Mesenchymal stem cell (in vitro differentiated cells and primary cell): ENCODE measurements at regions not wholly inside any gene's neighbourhood (a gene's known extent, or its start where the extent isn't known, plus 50 kb on each side); places are given as distances from the start of the nearest gene placed in this dataset.

Experiments
- DNase-seq: peaks from one replicate; pipeline ENCODE4 v3.0.0-alpha.2; 2013
- H2AFZ ChIP-seq: one replicate; pipeline ENCODE4 v1.6.1; 2013; ENCODE audit warnings: low read depth, mild to moderate bottlenecking, control low read depth, inconsistent platforms, low read length, moderate library complexity
- H2AK5ac ChIP-seq: 2 replicates; pipeline ENCODE4 v1.6.1; 2013; ENCODE audit warnings: low read length, moderate library complexity, mild to moderate bottlenecking, inconsistent platforms; ENCODE audit not compliant: severe bottlenecking
- H2BK120ac ChIP-seq: one replicate; pipeline ENCODE4 v1.6.1; 2013; ENCODE audit warnings: low read depth, mild to moderate bottlenecking, inconsistent platforms, low read length, moderate library complexity
- H2BK12ac ChIP-seq, 2 experiments: one replicate each; pipeline ENCODE4 v1.6.1; 2013; ENCODE audit warnings: inconsistent platforms in 2 of 2, low read length in 2 of 2, mild to moderate bottlenecking in 2 of 2, moderate library complexity in 2 of 2, control low read depth in 1 of 2
- H2BK15ac ChIP-seq: one replicate; pipeline ENCODE4 v1.6.1; 2013; ENCODE audit warnings: mild to moderate bottlenecking, low read depth, inconsistent platforms; ENCODE audit not compliant: poor library complexity, severe bottlenecking
- H2BK5ac ChIP-seq: 2 replicates; pipeline ENCODE4 v1.6.1; 2013; ENCODE audit warnings: low read depth, mild to moderate bottlenecking, low read length, control low read depth, inconsistent platforms; ENCODE audit not compliant: poor library complexity, severe bottlenecking
- H3K14ac ChIP-seq, 2 experiments: one replicate each; pipeline ENCODE4 v1.6.1; 2013; ENCODE audit warnings: inconsistent platforms in 2 of 2, low read length in 2 of 2, control low read depth in 1 of 2, mild to moderate bottlenecking in 1 of 2, moderate library complexity in 1 of 2
- H3K18ac ChIP-seq, 2 experiments: one replicate each; pipeline ENCODE4 v1.6.1; 2013; ENCODE audit warnings: inconsistent platforms in 2 of 2, low read length in 2 of 2, control low read depth in 1 of 2, low read depth in 1 of 2, mild to moderate bottlenecking in 1 of 2
- H3K23ac ChIP-seq, 2 experiments: one replicate each; pipeline ENCODE4 v1.6.1; 2013; ENCODE audit warnings: inconsistent platforms in 2 of 2, low read length in 2 of 2, mild to moderate bottlenecking in 2 of 2, moderate library complexity in 2 of 2, control low read depth in 1 of 2
- H3K27ac ChIP-seq: 2 replicates; pipeline ENCODE4 v1.5.1; 2013; ENCODE audit warnings: mild to moderate bottlenecking, moderate library complexity, low read length, control low read depth, inconsistent platforms; ENCODE audit not compliant: poor library complexity, severe bottlenecking
- H3K27me3 ChIP-seq, 2 experiments: 2 replicates each; pipeline versions ENCODE4 v1.6.1 to v1.7.0; 2013; ENCODE audit warnings: low read length in 2 of 2, mild to moderate bottlenecking in 2 of 2, moderate library complexity in 2 of 2, control low read depth in 1 of 2, inconsistent platforms in 1 of 2; ENCODE audit not compliant: control insufficient read depth in 1 of 2, insufficient read depth in 1 of 2
- H3K36me3 ChIP-seq, 2 experiments: 2 replicates each; pipeline versions ENCODE4 v1.6.1 to v1.7.0; 2013; ENCODE audit warnings: low read length in 2 of 2, control low read depth in 1 of 2, inconsistent platforms in 1 of 2, low read depth in 1 of 2, mild to moderate bottlenecking in 1 of 2; ENCODE audit not compliant: insufficient read depth in 2 of 2, control insufficient read depth in 1 of 2
- H3K4ac ChIP-seq, 2 experiments: one replicate each; pipeline ENCODE4 v1.6.1; 2013; ENCODE audit warnings: inconsistent platforms in 2 of 2, low read length in 2 of 2, mild to moderate bottlenecking in 2 of 2, moderate library complexity in 2 of 2, control low read depth in 1 of 2, low read depth in 1 of 2
- H3K4me1 ChIP-seq: 2 replicates; pipeline ENCODE4 v1.6.1; 2013; ENCODE audit warnings: low read depth, low read length, control low read depth; ENCODE audit not compliant: control insufficient read depth, insufficient read depth
- H3K4me2 ChIP-seq: 2 replicates; pipeline ENCODE4 v1.6.1; 2013; ENCODE audit warnings: low read length, mild to moderate bottlenecking, inconsistent platforms; ENCODE audit not compliant: poor library complexity, severe bottlenecking
- H3K4me3 ChIP-seq, 2 experiments: 2 replicates each; pipeline versions ENCODE4 v1.5.1 to v1.7.0; 2013; ENCODE audit warnings: low read length in 2 of 2, mild to moderate bottlenecking in 2 of 2, control low read depth in 1 of 2, low read depth in 1 of 2; ENCODE audit not compliant: insufficient read depth in 1 of 2
- H3K79me1 ChIP-seq: replicated peaks from 2 replicates; pipeline ENCODE4 v1.6.1; 2013; ENCODE audit warnings: mild to moderate bottlenecking, control low read depth, low read length, inconsistent platforms; ENCODE audit not compliant: poor library complexity, severe bottlenecking
- H3K9ac ChIP-seq: 2 replicates; pipeline ENCODE4 v1.7.0; 2013; ENCODE audit warnings: mild to moderate bottlenecking, low read length, moderate library complexity
- H3K9me3 ChIP-seq: 2 replicates; pipeline ENCODE4 v1.7.0; 2013; ENCODE audit warnings: mild to moderate bottlenecking, low read length; ENCODE audit not compliant: control insufficient read depth
- H4K8ac ChIP-seq: one replicate; pipeline ENCODE4 v1.6.1; 2013; ENCODE audit warnings: inconsistent platforms, mild to moderate bottlenecking, low read length, moderate library complexity
- H4K91ac ChIP-seq: one replicate; pipeline ENCODE4 v1.6.1; 2013; ENCODE audit warnings: mild to moderate bottlenecking, low read length, inconsistent platforms
- WGBS: methylation state at CpG from one replicate; pipeline ENCODE4 v1.1.7; 2013; ENCODE audit warnings: mixed read lengths; 5-methylcytosine and 5-hydroxymethylcytosine counted together

DNA sequence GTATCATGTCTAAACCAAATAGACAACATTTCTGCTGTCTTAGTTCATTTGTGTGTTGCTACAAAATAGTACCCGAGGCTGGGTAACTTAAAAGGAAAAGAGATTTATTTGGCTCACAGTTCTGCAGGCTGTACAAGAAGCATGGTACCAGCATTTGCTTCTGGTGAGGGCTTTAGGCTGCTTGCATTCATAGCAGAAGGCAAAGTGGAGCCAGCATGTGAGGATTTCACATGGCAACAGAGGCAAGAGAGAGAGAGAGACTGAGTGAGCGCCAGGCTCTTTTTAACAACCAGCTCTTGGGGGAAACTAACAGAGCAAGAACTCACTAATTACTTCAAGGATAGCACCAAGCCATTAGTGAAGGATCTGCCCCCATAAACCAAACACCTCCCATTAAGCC, 271.4 kb upstream of the SRRM4 start:
- H2AK5ac ChIP-seq = no peak overlapping the region
- H3K27ac ChIP-seq = no peak overlapping the region
- H3K9ac ChIP-seq = no peak overlapping the region
- H3K23ac ChIP-seq = no peak overlapping the region
- no peak overlapping the region for H4K8ac ChIP-seq
- H2BK15ac ChIP-seq = no peak overlapping the region
- H3K36me3 ChIP-seq = no peaks in the 10 kb centered on the region
- peaks cover 2% of the 10 kb centered on the region for H3K9me3 ChIP-seq
- H2BK12ac ChIP-seq = no peak overlapping the region
- no peak overlapping the region for H2AFZ ChIP-seq
- no peaks in the 10 kb centered on the region for H3K27me3 ChIP-seq
- no peak overlapping the region for H3K4ac ChIP-seq
- no peaks in the 10 kb centered on the region for H3K4me1 ChIP-seq
- no peak overlapping the region for H3K18ac ChIP-seq
- 79% methylated on average over 2 of the region's 2 CpGs for WGBS
- no peaks in the 10 kb centered on the region for H3K79me1 ChIP-seq
- H2BK120ac ChIP-seq = no peak overlapping the region
- no peak overlapping the region for H3K14ac ChIP-seq
- DNase-seq = no peak
- H3K4me3 ChIP-seq = no peak overlapping the region
- no peak overlapping the region for H3K4me2 ChIP-seq
- H4K91ac ChIP-seq = no peak overlapping the region
- H2BK5ac ChIP-seq = no peak overlapping the region

GRCh38 chr12:118711185-118711584, 270.2 kb upstream of the SRRM4 start:
- Histone ChIP-seq H3K4me3 (no peak overlapping the region), H2BK15ac (no peak overlapping the region)

GRCh38 chr12:118714051-118714460, 267.3 kb upstream of the SRRM4 start:
- no peak overlapping the region for H2AK5ac ChIP-seq
- H3K9ac ChIP-seq = no peak overlapping the region
- H4K91ac ChIP-seq = no peak overlapping the region
- H3K14ac ChIP-seq = no peak overlapping the region
- H3K4me3 ChIP-seq = no peak overlapping the region
- no peaks in the 10 kb centered on the region for H3K4me1 ChIP-seq
- H3K27ac ChIP-seq = no peak overlapping the region
- H3K9me3 ChIP-seq = peaks cover 2% of the 10 kb centered on the region
- H3K27me3 ChIP-seq = no peaks in the 10 kb centered on the region
- no peak overlapping the region for H2BK120ac ChIP-seq
- H2BK5ac ChIP-seq = no peak overlapping the region
- H3K4me2 ChIP-seq = no peak overlapping the region
- no peak for DNase-seq
- H3K23ac ChIP-seq = no peak overlapping the region
- H3K4ac ChIP-seq = no peak overlapping the region
- H4K8ac ChIP-seq = no peak overlapping the region
- WGBS = 6% methylated on average over 3 of the region's 5 CpGs
- H3K18ac ChIP-seq = no peak overlapping the region
- H2BK15ac ChIP-seq = no peak overlapping the region
- no peaks in the 10 kb centered on the region for H3K36me3 ChIP-seq
- no peaks in the 10 kb centered on the region for H3K79me1 ChIP-seq
- no peak overlapping the region for H2AFZ ChIP-seq
- no peak overlapping the region for H2BK12ac ChIP-seq

More at GRCh38 chr12:118711185-118711584, 270.2 kb upstream of the SRRM4 start:
- no peak overlapping the region for H3K27ac ChIP-seq
- WGBS = 20% methylated on average over 1 of the region's 1 CpG
- H3K4ac ChIP-seq = no peak overlapping the region
- no peak overlapping the region for H3K9ac ChIP-seq
- H4K91ac ChIP-seq = no peak overlapping the region
- H3K79me1 ChIP-seq = no peaks in the 10 kb centered on the region
- no peak overlapping the region for H2AFZ ChIP-seq
- no peak overlapping the region for H2BK5ac ChIP-seq
- H3K4me2 ChIP-seq = no peak overlapping the region
- no peak overlapping the region for H3K18ac ChIP-seq
- no peak overlapping the region for H3K23ac ChIP-seq
- H3K4me1 ChIP-seq = no peaks in the 10 kb centered on the region
- H2BK120ac ChIP-seq = no peak overlapping the region
- H2AK5ac ChIP-seq = no peak overlapping the region
- no peaks in the 10 kb centered on the region for H3K36me3 ChIP-seq
- DNase-seq = no peak
- peaks cover 2% of the 10 kb centered on the region for H3K9me3 ChIP-seq
- no peak overlapping the region for H3K14ac ChIP-seq
- no peak overlapping the region for H4K8ac ChIP-seq
- H2BK12ac ChIP-seq = no peak overlapping the region
- no peaks in the 10 kb centered on the region for H3K27me3 ChIP-seq

DNA sequence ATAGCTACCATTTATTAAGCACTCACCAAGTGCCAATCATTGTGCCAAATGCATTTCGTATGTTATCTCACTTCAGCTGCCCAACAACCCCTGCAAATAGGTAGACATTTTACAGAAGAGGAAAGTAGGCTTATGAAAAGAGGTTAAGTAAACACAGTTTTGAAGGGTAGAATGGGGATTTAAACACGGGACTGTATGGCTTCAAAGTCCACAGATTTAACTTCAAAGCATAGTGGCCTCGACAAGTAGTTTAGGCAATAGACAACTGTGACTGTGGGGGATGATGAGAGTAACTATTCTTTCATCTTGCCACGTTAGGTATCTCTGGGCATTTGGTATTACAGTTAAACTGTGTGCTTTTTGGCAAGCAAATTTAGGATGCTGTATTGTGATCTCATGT, 266.8 kb upstream of the SRRM4 start:
- Histone ChIP-seq H3K27me3 (no peaks in the 10 kb centered on the region), H2AK5ac (no peak overlapping the region), H4K8ac (no peak overlapping the region), H4K91ac (no peak overlapping the region), H2AFZ (no peak overlapping the region), H3K4ac (no peak overlapping the region), H3K18ac (no peak overlapping the region), H3K36me3 (no peaks in the 10 kb centered on the region), H2BK15ac (no peak overlapping the region), H3K9me3 (peaks cover under 1% of the 10 kb centered on the region), H3K23ac (no peak overlapping the region), H2BK12ac (no peak overlapping the region), H3K4me3 (no peak overlapping the region), H3K27ac (no peak overlapping the region), H3K4me2 (no peak overlapping the region), H3K79me1 (no peaks in the 10 kb centered on the region), H3K4me1 (no peaks in the 10 kb centered on the region), H2BK5ac (no peak overlapping the region), H2BK120ac (no peak overlapping the region), H3K9ac (no peak overlapping the region), H3K14ac (no peak overlapping the region)
- 39% methylated on average over 4 of the region's 4 CpGs for WGBS
- no peak for DNase-seq
